ENCODE measurements at regions not wholly inside any gene's neighbourhood (a gene's known extent, or its start where the extent isn't known, plus 50 kb on each side); places are given as distances from the start of the nearest gene placed in this dataset.

GRCh38 chr21:35711213-35711612 lies 349.1 kb downstream of the SETD4 start:
- TF ChIP-seq CTCF (IDR thresholded peaks at IDR 0.05; ENCODE audit: extremely low read depth in 1 of 2, insufficient read depth in 1 of 2, low read depth in 1 of 2, low read length in 2 of 2) (no peak), POLR2AphosphoS5 (IDR thresholded peaks at IDR 0.05; ENCODE audit: insufficient read depth, low read depth, low read length) (no peak), EZH2 (IDR thresholded peaks at IDR 0.05; ENCODE audit: borderline replicate concordance, low read depth, low read length, severe bottlenecking) (no peak), POLR2A (IDR thresholded peaks at IDR 0.05; ENCODE audit: low read depth, low read length) (no peak), MYC (IDR thresholded peaks at IDR 0.05; ENCODE audit: low read depth, low read length) (no peak), GATA2 (IDR thresholded peaks at IDR 0.05; ENCODE audit: insufficient read depth, insufficient read length, low read depth, low read length) (no peak), MAX (IDR thresholded peaks at IDR 0.05; ENCODE audit: insufficient read depth, insufficient read length) (no peak)

Measured in endothelial cell of umbilical vein (primary cell).